Activated CD4-positive, alpha-beta T cell treated with anti-CD3 and anti-CD28 coated beads, Interleukin-2, Interleukin-6, amounts not matched to agents 100 ng/mL and 50 ng/mL, durations not matched to agents 16 hours and 8 hours (primary cell): ENCODE measurements at regions not wholly inside any gene's neighbourhood (a gene's known extent, or its start where the extent isn't known, plus 50 kb on each side); places are given as distances from the start of the nearest gene placed in this dataset.

Experiments used
- DNase-seq: peaks from one replicate; pipeline ENCODE4 v3.0.0-alpha.2; 2020

DNA sequence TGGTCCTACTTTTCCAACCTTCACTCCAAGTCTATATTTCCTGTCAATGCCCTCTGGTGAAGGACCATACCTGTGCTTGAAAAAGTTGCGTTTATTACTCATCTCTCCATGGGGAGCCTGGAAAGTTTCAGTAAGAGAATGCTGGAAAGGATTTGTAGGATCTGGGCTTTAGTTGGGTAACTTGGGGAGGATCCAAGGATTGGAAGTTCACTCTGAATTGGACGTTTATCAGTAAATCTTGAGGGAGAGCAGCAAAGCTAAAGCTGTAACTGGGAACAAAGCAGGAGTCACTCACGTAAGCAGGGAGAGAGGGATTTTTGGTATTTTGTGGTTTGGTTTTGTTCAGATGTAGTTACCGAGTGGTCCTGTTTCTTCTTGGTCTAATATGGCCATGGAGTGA, 51.4 kb upstream of the NPVF start:
- DNase-seq, result no peak

DNA sequence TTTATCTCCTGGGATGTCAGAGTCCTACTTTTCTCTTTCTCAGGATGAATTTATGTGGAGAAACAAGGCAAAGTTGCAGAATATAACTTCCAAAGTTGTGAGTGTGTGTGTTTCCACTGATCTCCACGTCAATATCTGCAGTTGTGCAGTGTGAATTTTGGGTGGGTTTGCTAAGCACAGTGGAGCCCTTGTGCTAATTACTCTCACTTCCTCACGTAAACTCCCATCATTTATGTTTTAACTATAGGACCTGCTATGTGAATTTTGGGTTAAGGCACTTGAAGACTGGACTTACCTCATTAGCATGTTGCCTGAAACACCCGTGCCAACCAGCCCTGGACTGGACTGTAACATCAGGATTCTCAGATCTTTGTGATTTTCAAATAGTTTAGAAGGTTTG, 51.9 kb upstream of the NPVF start:
- DNase-seq, result no peak

GRCh38 chr7:25282194-25282593, 53.9 kb upstream of the NPVF start:
- DNase-seq, result no peak

- no peak for DNase-seq
These were observed 58.5 kb upstream of the NPVF start for GRCh38 chr7:25286756-25287155.

DNA sequence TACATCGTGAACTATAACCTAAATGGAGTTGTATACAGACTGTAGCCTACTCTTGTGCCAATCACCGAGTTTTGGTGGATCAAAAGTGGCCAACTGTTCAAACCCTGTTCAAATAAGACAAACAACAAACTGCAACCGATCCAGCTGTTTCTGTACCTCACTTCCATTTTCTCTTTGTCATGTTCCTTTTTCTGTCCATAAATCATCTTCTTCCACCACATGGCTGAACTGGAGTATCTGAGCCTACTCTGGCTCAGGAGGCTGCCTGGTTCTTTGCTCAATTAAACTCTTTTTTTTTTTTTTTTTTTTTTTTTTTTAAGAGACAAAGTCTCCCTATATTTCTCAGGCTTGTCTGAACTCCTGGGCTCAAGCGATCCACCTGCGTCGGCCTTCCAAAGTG, 59.0 kb upstream of the NPVF start:
- DNase-seq, result no peak

DNA sequence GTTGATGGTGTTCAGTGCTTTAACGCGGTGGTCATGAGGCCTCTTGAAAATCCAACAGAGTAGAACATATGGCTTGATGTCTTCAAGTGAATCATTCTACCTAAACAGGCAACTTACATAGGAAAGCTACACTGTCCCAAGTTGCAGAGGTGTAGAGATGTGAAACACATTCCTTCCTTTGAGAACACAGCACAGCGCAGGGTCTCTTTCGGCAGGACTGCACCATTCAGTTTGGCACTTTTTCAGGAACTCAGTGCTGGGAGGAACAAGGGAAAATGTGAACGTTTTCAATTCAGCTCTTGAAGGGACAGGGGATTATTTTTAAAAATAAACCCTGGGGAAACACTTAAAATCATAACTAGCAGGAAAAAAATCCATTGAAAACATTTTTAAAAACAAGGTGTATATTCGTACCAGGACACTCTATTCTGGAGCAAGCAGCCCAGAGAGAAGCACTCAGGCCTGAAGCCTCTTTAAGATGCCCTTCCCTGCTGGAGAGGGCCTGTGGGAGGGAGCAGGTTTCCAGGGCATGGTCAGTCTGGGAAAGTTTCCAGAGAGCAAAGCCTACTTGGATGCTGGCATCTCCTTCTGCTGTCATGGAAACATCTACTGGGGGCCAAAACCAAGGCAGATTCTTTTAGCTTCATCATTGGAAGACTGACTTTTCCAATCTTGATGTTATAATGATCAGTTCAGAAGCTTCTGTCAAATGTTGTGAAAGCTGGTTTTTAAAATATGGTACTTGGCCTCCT, 60.4 kb upstream of the NPVF start:
- DNase-seq, result no peak

GRCh38 chr7:25289518-25289917, 61.2 kb upstream of the NPVF start:
- no peak for DNase-seq

GRCh38 chr7:25294624-25295023, 66.3 kb upstream of the NPVF start:
- DNase-seq, result no peak

- no peak for DNase-seq
These were observed 67.1 kb upstream of the NPVF start for GRCh38 chr7:25295387-25295786.

- DNase-seq, result no peak
These were observed 67.8 kb upstream of the NPVF start for GRCh38 chr7:25296086-25296485.

DNA sequence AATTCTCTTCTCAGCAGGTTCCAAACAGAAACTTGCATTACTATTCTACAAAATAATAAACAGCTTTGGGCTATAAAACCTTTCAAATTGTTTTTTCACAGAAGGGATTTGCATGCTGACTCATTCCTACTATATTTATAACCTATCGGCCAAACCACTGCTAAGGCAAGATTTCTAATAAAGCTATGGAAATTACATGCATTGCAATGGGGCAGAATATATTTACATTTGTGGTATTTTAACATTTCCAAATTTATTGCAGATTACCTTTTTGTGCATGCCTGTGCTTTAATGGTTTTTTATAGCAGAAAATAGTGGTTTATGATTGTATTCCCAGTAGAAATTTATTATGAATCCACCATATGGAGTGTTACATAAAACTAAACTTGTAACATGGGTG, 69.0 kb upstream of the NPVF start:
- DNase-seq, result no peak

DNA sequence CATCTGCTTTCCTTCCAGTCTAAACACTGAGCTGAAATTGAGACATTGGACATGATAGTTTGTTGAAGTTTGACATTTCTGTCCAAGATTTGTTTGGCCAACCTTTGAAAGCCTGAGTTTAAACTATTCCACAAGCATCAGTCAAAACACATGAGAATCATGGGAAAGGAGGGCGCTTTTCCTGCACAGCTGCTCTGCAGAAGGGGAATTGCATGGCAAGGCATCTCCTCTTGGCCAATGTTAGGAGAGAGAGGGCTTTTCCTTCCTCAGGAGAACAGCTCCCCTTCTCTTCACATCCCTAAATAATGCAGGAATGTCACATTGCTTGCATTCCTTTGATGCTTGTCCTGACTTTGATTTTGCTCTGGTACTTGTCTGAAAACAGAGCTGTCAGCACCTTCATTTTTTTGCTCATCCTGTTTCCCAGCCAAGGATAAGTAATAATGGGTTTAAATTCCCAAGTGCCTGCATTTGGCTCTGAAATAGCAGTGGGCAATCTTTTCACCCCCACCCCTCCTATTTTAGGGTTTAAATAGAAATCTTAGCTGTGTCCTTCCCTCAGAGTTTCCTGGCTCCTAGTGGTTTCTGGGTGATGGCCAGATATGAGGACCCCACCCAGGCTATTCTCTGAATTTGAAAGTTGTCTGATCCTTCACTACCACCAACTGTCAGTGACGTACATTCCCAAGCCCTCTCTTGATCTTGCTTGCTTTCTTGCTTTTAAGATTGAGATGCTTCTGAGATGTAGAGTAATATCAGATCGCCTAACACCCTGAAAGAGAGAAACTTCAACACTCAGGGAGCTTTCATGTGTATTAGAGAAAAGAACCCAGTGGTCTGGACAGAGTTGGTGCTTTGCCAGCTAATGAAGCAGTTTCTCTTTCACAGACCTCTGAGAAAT, 75.2 kb upstream of the NPVF start:
- no peak for DNase-seq

DNA sequence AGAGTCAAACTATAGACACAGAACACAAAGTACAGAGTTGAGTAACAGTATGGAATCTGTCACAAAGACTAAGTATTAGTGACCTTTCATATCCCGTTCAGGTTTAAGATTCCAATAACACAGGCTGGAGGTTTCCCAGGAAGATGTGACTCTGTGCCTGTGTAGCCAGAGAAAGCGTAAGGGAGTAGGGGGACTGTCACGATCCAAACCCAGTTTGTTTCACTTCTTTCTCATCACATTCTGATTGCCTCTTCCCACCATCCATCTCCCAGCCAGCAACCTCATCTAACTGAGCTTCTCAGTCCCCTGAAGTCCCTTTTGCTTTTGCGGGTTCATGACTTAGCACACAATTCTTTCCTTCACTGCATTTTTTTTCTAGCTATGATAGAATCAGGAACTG, 76.4 kb upstream of the NPVF start:
- DNase-seq, result no peak

- no peak for DNase-seq
These were observed 77.5 kb upstream of the NPVF start for GRCh38 chr7:25305831-25306230.

GRCh38 chr7:25307624-25308023, 79.3 kb upstream of the NPVF start:
- no peak for DNase-seq

GRCh38 chr7:25308246-25308645, 80.0 kb upstream of the NPVF start:
- DNase-seq, result no peak

GRCh38 chr7:25308906-25309705, 80.8 kb upstream of the NPVF start:
- no peak for DNase-seq

DNA sequence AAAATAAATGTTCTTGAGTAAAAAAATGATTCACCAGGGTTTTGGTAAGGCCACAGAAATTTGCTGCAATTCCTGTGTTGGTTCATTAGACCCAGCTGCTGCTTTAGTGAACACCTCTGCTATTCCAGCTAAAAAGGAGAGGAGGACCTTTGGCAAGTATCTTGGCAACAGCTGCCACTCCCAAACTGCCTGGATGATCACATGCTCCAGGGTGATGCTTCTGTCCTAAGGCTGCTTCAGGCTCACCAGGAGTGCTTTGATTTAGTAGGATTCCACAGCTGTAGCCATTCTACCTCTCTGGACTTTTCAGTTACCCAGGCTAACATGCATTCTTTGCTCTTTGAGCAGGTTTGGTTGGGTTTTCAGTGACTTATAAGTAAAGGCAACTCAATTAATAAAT, 82.6 kb upstream of the NPVF start:
- no peak for DNase-seq

DNA sequence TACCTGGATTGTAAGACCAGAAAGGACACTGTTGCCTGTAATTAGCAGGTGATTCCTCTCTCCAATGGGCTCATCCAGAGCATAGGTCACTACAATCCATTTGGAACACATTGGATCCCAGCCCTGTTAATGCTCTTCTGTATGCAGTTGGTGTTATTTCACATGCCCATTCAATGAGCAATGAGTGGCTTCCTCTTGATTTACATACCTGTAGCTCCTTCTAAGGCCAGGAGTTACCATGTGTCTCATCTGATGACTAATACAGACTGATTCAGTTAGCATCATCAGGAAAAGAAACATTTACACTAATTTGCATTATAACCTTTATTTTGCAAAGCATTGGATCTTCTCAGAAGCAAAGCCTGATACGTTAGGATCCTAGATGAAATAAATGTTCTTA, 83.1 kb upstream of the NPVF start:
- no peak for DNase-seq

DNA sequence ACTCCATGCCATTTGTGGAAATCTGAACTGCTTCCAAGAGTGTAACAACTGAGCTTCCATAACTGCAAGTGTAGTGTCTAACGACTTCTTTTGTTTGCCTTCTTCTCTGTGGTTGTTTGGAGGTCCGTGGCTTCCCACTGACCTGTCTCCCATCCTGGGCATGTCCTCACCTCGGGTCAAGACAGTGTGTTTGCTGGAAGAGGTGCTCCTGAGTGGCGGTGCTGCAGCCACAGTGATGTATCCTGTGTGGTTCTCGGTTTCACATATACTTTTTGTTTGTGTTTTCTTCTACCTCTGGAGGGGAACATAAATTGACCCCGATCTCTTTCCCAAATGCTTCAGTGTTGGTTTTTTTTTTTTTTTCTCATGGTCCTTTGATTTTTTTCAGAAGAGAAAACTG, 84.7 kb upstream of the NPVF start:
- DNase-seq, result no peak

GRCh38 chr7:25313526-25313925, 85.2 kb upstream of the NPVF start:
- DNase-seq, result no peak

DNA sequence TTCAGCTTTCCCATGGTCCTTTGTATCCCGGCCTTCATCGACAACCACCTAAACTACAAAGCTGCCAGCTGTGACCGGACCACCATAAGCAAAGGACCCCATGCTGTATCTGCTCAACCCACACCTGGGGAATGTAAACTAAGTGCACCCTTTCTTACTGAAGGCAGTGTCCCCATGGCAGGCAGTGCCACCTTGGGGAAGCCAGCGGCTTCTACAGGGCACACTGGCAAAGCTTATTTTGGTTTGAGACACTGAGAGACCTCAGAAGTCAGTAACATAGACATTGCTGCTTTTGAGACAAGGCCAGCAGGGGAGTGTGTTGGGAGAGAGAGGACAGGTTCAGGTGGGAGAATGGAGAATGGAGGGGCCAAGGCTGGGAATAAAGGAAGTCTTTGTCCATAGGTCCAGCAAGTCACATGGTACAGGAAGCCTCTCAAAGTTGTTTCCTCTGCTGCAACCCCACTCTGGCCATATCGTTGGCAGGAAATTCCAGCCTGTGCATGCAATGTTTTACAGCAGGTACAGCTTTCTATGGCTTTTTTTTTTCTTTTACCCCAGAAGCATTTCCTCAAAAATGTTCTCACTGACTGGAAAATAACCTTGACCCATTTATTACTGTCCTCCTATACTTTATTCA, 85.9 kb upstream of the NPVF start:
- no peak for DNase-seq

GRCh38 chr7:25314731-25315267, 86.5 kb upstream of the NPVF start:
- no peak for DNase-seq
